ENCODE measurements at regions not wholly inside any gene's neighbourhood (a gene's known extent, or its start where the extent isn't known, plus 50 kb on each side); places are given as distances from the start of the nearest gene placed in this dataset.

DNA sequence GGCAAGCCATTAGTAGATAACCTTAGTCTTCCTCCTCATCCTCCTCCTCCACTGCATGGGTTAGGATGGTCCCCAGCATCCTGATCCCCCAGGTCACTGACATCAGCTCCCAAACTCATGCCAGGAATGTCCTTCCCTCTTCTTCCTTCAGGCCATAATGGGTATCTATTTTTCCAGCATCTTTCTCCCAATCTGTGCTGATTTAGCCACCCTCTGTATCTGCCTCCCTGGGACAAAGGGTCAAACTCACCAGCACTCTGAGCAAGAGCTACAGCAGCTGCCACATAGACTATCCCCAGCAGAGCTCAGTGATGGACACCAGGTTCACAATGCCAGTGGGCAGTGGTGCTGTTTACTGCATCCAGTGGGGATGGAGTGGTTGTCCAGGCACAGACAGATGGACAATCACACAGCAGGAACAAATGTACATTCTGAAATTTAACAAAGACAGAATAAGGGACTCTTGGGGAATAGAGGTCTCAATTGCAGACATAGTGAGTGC lies 115.2 kb upstream of the TOP3B start:
- TF ChIP-seq TCF7L2 (IDR thresholded peaks at IDR 0.05; ENCODE audit: borderline replicate concordance, extremely low read depth, insufficient read depth, insufficient read length) (no peak), POLR2AphosphoS5 (IDR thresholded peaks at IDR 0.05; ENCODE audit: low read depth, low read length) (no peak)
